ACHN (cell line): ENCODE measurements at regions not wholly inside any gene's neighbourhood (a gene's known extent, or its start where the extent isn't known, plus 50 kb on each side); places are given as distances from the start of the nearest gene placed in this dataset.

Source experiments
- DNase-seq: peaks from one replicate; pipeline ENCODE4 v3.0.0-alpha.2; 2015
- in situ Hi-C: cut with HindIII; loops from 2 replicates; pipeline ENCODE4 v1.10.0; 2017; ENCODE audit warnings: low sequenced_read_pairs, low pct_ligation_motif_present, low pct_unique_long_range_greater_than_20kb

DNA sequence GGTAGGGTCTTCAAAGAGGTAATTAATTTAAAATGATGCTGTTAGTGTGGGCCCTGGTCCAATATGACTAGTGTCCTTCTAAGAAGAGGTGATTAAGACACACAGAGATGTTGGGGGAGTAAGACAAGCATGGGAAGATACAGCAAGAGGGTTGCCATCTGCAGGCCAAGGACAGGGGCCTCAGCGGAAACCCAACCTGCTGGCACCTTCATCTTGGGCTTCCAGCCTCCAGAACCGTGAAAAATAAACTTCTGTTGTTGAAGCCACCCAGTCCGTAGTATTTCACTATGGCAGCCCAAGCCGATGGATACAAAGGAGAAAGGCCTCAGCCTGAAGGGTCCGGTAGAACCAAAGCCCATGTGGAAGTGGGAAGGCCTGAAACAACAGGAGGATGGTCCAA is 161.7 kb upstream of the UBE2E1 start:
- in situ Hi-C loops: no loop called here
- DNase-seq: no peak

GRCh38 chr3:23644676-23645075 is 161.1 kb upstream of the UBE2E1 start:
- in situ Hi-C loops: no loop called here
- no peak for DNase-seq

- in situ Hi-C loops: no loop called here
Observed at GRCh38 chr3:23645533-23646183, 160.1 kb upstream of the UBE2E1 start.

GRCh38 chr3:23646184-23646920 is 159.4 kb upstream of the UBE2E1 start:
- in situ Hi-C loops: no loop called here
- DNase-seq: no peak

More at GRCh38 chr3:23645533-23646183, 160.1 kb upstream of the UBE2E1 start:
- no peak for DNase-seq

GRCh38 chr3:23647706-23648258 is 158.0 kb upstream of the UBE2E1 start:
- no peak for DNase-seq
- in situ Hi-C loops: no loop called here

DNA sequence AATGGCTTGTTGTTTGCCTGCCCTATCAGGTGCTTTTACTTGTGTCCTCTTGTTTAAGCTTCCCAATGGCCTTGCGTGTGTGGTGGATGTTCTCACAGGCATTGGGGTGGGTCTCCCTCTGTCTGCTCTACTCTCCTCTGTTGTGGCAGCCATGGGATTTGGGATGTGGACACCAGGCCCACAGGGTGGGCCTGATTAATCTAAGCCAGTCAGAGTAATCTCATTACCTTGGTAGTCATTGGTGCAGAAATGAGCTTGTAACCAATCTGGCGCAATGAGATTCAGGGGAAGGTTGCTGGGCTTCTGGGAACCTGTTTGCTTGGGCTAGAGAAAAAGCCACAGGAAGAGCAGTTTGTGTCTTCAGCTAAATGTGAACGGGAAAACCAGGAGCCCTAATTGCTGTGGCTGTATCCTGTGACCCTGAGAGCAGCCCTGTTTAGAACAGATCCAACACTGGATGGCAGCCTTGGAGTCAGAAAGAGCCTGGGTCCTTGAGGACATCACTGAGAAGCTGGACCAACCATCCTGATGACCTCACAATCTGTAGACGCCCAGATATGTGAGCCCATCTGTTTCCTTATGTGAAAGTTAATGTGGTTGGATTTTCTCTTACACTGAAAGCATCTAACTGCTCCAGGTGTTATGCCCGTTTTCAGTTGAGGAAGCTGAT is 157.3 kb upstream of the UBE2E1 start:
- in situ Hi-C loops: no loop called here
- peak; percentile 8 for DNase-seq

- DNase-seq: no peak
Observed at GRCh38 chr3:23648996-23649395, 156.8 kb upstream of the UBE2E1 start.

DNA sequence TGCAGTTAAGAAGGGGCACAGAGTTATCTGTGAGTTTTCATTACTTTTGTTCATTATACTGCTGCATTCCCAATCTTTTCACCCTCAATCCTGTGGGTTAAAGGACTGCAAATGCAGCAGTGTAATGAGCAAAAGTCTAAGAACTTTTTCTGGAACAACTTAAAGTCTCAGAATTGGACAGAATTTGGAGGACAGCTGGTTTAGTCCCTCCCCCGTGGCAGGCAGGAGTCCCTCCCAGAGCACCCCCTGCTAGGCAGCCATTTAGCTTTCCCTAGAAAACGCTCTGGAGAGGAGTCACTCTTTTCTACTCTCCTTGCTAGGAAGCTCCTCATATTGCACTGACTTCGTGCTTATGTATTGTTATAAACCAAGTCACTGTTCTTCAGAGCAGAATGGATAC is 156.3 kb upstream of the UBE2E1 start:
- no peak for DNase-seq
- in situ Hi-C loops: no loop called here

More at GRCh38 chr3:23648996-23649395, 156.8 kb upstream of the UBE2E1 start:
- in situ Hi-C loops: no loop called here

DNA sequence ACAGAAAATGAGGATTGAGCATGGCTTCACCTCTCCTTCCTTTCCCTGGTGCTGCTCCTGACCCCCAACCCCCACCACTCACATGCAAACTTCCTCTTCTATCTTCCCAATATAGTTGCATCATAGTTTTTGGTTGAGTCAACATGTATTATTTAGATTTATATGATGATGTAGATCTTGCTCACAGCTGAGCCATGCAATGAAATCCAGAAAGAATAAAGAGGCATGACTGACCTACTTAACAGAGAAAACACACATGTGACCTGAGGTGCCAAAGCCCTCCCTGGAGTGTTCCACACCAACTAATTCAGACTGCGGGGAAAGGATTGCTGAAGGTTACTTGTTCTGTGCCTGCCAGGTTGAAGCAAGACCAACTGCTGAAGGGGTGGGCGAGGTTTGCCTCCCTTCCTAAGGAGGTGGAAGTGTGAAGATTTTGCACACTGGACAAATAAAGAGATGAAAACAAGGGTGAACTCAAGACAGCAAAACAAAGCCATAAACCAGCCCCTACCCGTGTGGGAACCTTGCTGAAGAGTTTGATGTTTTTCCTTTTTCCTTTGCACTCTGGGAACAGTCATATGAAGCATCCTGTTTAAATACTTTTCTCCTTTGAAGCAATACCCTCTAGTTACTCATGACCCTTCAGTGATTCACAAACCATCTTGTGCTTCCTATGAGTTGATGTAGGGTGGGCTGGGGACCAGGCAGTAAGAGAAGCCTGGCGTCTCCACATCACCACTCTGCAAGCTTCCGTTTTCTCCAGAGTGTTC is 155.2 kb upstream of the UBE2E1 start:
- in situ Hi-C loops: no loop called here
- DNase-seq: no peak

DNA sequence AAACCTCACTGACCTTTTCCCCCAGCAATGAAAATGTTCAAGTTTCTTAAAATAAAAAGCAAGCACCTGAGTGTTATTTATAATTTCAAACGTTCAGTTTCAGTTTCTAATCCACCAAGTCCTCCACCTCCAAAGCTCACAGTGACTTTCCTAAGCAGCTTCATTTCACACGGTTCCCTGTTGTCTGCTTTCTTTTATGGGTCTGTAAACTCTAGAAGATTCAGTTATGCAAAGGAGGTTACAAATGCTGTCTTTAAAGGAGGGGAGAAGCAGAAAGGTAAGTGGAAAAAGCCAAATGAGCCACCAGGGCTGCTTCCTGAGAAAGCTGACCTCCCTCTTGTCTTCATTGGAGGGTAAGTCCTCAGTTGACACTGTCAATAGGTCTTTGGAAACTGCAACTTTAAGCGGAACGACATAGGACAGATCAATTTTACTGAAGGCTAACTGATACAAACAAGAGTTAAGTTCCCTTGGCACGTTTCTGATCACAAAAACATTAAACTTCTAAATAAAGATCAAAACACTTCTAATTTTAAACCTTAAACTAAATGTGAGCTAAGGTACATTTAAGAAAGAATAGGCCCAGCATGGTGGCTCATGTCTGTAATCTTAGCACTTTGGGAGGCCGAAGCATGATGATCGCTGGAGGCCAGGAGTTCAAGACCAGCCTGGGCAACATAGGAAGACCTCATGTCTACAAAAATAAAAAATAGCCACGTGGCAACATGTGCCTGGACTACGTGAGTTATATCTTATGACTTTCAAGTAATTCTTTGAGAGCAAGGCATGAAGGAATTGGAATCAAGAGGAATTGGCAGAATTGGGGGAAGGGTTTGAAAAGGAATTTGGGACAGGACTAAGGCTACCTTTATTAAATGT is 151.9 kb upstream of the UBE2E1 start:
- DNase-seq: no peak
- in situ Hi-C loops: no loop called here

GRCh38 chr3:23654571-23654970 is 151.2 kb upstream of the UBE2E1 start:
- DNase-seq: no peak
- in situ Hi-C loops: no loop called here

GRCh38 chr3:23655749-23656148 is 150.0 kb upstream of the UBE2E1 start:
- in situ Hi-C loops: no loop called here
- DNase-seq: no peak

DNA sequence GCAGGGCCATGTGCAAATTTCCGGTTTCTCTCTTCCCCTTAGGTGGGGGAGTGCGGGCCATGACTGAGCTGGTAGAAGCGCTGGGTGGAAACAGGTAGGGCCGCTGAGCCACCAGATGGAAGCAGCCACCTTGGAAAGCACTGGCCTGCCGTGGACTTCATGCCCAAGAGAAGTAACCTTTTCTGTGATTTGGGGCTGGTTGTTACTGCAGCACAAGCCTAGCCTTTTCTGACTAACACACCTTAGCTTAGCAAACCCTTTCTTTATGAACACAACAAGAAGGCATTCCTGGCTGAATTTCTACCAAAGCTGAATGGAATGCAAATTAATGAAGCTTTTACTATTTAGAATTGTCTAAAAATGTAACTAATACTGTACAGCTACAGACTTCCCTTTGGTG is 149.6 kb upstream of the UBE2E1 start:
- no peak for DNase-seq
- in situ Hi-C loops: no loop called here

- DNase-seq: no peak
- in situ Hi-C loops: no loop called here
Observed at GRCh38 chr3:23656821-23657220, 148.9 kb upstream of the UBE2E1 start.

GRCh38 chr3:23657647-23658046 is 148.1 kb upstream of the UBE2E1 start:
- no peak for DNase-seq
- in situ Hi-C loops: no loop called here

DNA sequence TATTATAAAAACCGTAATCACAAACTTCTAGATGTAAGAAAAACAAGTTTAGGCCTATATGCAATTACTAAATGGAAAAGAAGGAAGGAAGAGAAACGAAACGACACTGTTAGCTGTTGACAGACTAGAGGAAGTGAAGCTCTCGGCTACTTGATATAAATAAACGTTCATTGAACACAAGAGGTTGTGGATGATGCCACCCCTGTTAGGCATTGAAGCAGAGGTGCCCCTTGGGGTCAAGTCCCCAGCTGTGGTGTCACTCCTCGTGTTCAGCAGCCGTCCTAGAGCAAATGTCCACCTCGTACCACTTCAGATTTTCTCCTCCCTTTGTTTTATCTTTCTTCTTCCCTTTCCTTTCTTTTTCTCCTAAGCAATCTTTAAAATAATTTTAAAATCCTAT is 146.5 kb upstream of the UBE2E1 start:
- in situ Hi-C loops: no loop called here

GRCh38 chr3:23659840-23660430 is 145.8 kb upstream of the UBE2E1 start:
- no peak for DNase-seq
- in situ Hi-C loops: no loop called here

More for the DNA sequence above, 146.5 kb upstream of the UBE2E1 start:
- no peak for DNase-seq
